ENCODE measurements at regions not wholly inside any gene's neighbourhood (a gene's known extent, or its start where the extent isn't known, plus 50 kb on each side); places are given as distances from the start of the nearest gene placed in this dataset.

GRCh38 chr20:22942742-22943141 lies 92.4 kb upstream of the SSTR4 start:
- TF ChIP-seq, protein P1, sequence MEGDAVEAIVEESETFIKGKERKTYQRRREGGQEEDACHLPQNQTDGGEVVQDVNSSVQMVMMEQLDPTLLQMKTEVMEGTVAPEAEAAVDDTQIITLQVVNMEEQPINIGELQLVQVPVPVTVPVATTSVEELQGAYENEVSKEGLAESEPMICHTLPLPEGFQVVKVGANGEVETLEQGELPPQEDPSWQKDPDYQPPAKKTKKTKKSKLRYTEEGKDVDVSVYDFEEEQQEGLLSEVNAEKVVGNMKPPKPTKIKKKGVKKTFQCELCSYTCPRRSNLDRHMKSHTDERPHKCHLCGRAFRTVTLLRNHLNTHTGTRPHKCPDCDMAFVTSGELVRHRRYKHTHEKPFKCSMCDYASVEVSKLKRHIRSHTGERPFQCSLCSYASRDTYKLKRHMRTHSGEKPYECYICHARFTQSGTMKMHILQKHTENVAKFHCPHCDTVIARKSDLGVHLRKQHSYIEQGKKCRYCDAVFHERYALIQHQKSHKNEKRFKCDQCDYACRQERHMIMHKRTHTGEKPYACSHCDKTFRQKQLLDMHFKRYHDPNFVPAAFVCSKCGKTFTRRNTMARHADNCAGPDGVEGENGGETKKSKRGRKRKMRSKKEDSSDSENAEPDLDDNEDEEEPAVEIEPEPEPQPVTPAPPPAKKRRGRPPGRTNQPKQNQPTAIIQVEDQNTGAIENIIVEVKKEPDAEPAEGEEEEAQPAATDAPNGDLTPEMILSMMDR (IDR thresholded peaks at IDR 0.05) = no peak
- no peak for TF ChIP-seq POLR2A (IDR thresholded peaks at IDR 0.05)
